ENCODE measurements at regions not wholly inside any gene's neighbourhood (a gene's known extent, or its start where the extent isn't known, plus 50 kb on each side); places are given as distances from the start of the nearest gene placed in this dataset.

DNA sequence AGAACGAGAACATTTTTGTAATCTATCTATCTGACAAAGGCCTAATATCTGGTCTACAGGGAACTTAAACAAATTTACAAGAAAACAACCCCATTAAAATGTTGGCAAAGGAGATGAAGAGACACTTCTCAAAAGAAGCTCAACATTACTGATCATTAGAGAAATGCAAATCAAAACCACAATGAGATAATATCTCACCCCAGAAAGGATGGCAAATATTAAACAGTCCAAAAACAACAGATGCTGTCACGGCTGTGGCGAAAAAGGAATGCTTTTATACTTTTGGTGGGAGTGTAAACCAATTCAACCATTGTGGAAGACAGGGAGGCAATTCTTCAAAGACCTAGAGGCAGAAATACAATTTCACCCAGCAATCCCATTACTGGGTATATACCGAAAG is 2284.8 kb downstream of the ARAP2 start:
- Histone ChIP-seq H3K79me1 (ENCODE audit: insufficient read depth, low read depth, low read length, poor library complexity, severe bottlenecking) (no peaks in the 10 kb centered on the region), H3T11ph (ENCODE audit: low read length) (no peak overlapping the region), H3K56ac (ENCODE audit: insufficient read length, low read depth, low read length) (no peak overlapping the region), H3K9me3 (ENCODE audit: control insufficient read depth, low read depth, low read length) (no peaks in the 10 kb centered on the region), H4K91ac (ENCODE audit: insufficient read length, low read depth, low read length) (no peak overlapping the region), H2BK12ac (ENCODE audit: insufficient read length, low read depth, low read length) (no peak overlapping the region), H3K23me2 (ENCODE audit: insufficient read length, low read depth, low read length, poor library complexity, severe bottlenecking) (no peaks in the 10 kb centered on the region), H2BK15ac (ENCODE audit: low read depth, low read length) (no peak overlapping the region), H2AK5ac (ENCODE audit: insufficient read length, low read length) (no peak overlapping the region), H3K23ac (ENCODE audit: insufficient read length, low read depth, low read length) (no peak overlapping the region), H3K27me3 (ENCODE audit: insufficient read depth, low read length) (no peaks in the 10 kb centered on the region), H4K8ac (replicated peaks; ENCODE audit: insufficient read length, low read depth, low read length) (no peak overlapping the region), H4K20me1 (ENCODE audit: control insufficient read depth, insufficient read depth, insufficient read length) (no peaks in the 10 kb centered on the region), H2BK5ac (ENCODE audit: insufficient read length, low read length) (no peak overlapping the region), H3K14ac (ENCODE audit: insufficient read depth, low read length) (no peak overlapping the region), H3K4me2 (ENCODE audit: insufficient read depth, insufficient read length, low read length) (no peak overlapping the region), H3K4ac (ENCODE audit: low read depth, low read length) (no peak overlapping the region), H2AFZ (ENCODE audit: low read length) (no peak overlapping the region), H3K18ac (ENCODE audit: insufficient read length, low read depth, low read length) (no peak overlapping the region), H4K5ac (ENCODE audit: insufficient read length, low read depth, low read length) (no peak overlapping the region), H3K9ac (ENCODE audit: extremely low read depth, insufficient read length, low read length) (no peak overlapping the region), H2BK20ac (ENCODE audit: low read depth, low read length, poor library complexity, severe bottlenecking) (no peak overlapping the region), H3K27ac (ENCODE audit: insufficient read length, low read depth, low read length) (no peak overlapping the region), H3K4me1 (ENCODE audit: insufficient read depth, low read length) (no peaks in the 10 kb centered on the region), H3K79me2 (ENCODE audit: insufficient read depth, low read length) (no peaks in the 10 kb centered on the region), H2BK120ac (ENCODE audit: low read depth, low read length, poor library complexity, severe bottlenecking) (no peak overlapping the region)
- H3K27me3 Mint-ChIP-seq (ENCODE audit: low read depth) = no peaks in the 10 kb centered on the region
- DNase-seq = no peak
- TF ChIP-seq, protein P1, sequence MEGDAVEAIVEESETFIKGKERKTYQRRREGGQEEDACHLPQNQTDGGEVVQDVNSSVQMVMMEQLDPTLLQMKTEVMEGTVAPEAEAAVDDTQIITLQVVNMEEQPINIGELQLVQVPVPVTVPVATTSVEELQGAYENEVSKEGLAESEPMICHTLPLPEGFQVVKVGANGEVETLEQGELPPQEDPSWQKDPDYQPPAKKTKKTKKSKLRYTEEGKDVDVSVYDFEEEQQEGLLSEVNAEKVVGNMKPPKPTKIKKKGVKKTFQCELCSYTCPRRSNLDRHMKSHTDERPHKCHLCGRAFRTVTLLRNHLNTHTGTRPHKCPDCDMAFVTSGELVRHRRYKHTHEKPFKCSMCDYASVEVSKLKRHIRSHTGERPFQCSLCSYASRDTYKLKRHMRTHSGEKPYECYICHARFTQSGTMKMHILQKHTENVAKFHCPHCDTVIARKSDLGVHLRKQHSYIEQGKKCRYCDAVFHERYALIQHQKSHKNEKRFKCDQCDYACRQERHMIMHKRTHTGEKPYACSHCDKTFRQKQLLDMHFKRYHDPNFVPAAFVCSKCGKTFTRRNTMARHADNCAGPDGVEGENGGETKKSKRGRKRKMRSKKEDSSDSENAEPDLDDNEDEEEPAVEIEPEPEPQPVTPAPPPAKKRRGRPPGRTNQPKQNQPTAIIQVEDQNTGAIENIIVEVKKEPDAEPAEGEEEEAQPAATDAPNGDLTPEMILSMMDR (conservative IDR thresholded peaks at IDR 0.05) = no peak
- no CpG with 5 or more reads among the region's 4 CpGs for WGBS (ENCODE audit: extremely low coverage, insufficient read length, low lambda C conversion rate)
- no peaks in the 10 kb centered on the region for H3K4me1 Mint-ChIP-seq
- H3K27ac Mint-ChIP-seq = no peak overlapping the region
- peaks cover 0 to 7% (median 6%) of the 10 kb centered on the region in 3 experiments; a peak in 2 of 7 replicates for H3K36me3 Mint-ChIP-seq (ENCODE audit: insufficient read depth in 1 of 3, low read depth in 3 of 3)
- H3K4me3 Mint-ChIP-seq = no peak overlapping the region
- H3K9me3 Mint-ChIP-seq = peaks cover 12% of the 10 kb centered on the region in 2 experiments; a peak in 4 of 5 replicates

All from H9 (cell line).